ENCODE measurements at regions not wholly inside any gene's neighbourhood (a gene's known extent, or its start where the extent isn't known, plus 50 kb on each side); places are given as distances from the start of the nearest gene placed in this dataset.

- Histone ChIP-seq H3K9me3 (no peaks in the 10 kb centered on the region), H3K27ac (peak overlapping the region; percentile 12 to 32), H3K4me1 (peaks cover 8% of the 10 kb centered on the region in 2 donors), H3K4me3 (no peak overlapping the region), H3K36me3 (no peaks in the 10 kb centered on the region), H3K27me3 (no peaks in the 10 kb centered on the region)
- no peak for TF ChIP-seq CTCF (IDR thresholded peaks at IDR 0.05)
- DNase-seq (ENCODE audit: low spot score in 2 of 2) = peak in 1 of 2 donors; percentile 76
- intact Hi-C loops (cut with DNase I) = no loop called here
These were observed 147.0 kb upstream of the PELI1 start for GRCh38 chr2:64291181-64291580.

GRCh38 chr2:64295326-64296139 lies 151.3 kb upstream of the PELI1 start:
- H3K36me3 ChIP-seq = no peaks in the 10 kb centered on the region
- H3K4me3 ChIP-seq = no peak overlapping the region
- no peak overlapping the region for H3K27ac ChIP-seq
- TF ChIP-seq CTCF (IDR thresholded peaks at IDR 0.05) = no peak
- intact Hi-C loops (cut with DNase I) = no loop called here
- no peaks in the 10 kb centered on the region for H3K27me3 ChIP-seq
- DNase-seq (ENCODE audit: low spot score in 2 of 2) = no peak
- H3K9me3 ChIP-seq = no peaks in the 10 kb centered on the region
- H3K4me1 ChIP-seq = peaks cover 0 to 4% of the 10 kb centered on the region in 2 donors

- no peaks in the 10 kb centered on the region for H3K27me3 ChIP-seq
- no peaks in the 10 kb centered on the region for H3K9me3 ChIP-seq
- no peak overlapping the region for H3K4me3 ChIP-seq
- no peak for DNase-seq (ENCODE audit: low spot score in 2 of 2)
- no peaks in the 10 kb centered on the region for H3K4me1 ChIP-seq
- intact Hi-C loops (cut with DNase I) = no loop called here
- H3K27ac ChIP-seq = no peak overlapping the region
- no peak for TF ChIP-seq CTCF (IDR thresholded peaks at IDR 0.05)
- no peaks in the 10 kb centered on the region for H3K36me3 ChIP-seq
These were observed 151.9 kb upstream of the PELI1 start for GRCh38 chr2:64296140-64296480.

- H3K9me3 ChIP-seq = no peaks in the 10 kb centered on the region
- H3K4me1 ChIP-seq = no peaks in the 10 kb centered on the region
- H3K27me3 ChIP-seq = no peaks in the 10 kb centered on the region
- TF ChIP-seq CTCF (IDR thresholded peaks at IDR 0.05) = no peak
- H3K36me3 ChIP-seq = no peaks in the 10 kb centered on the region
- no peak for DNase-seq (ENCODE audit: low spot score in 2 of 2)
- no peak overlapping the region for H3K4me3 ChIP-seq
- intact Hi-C loops (cut with DNase I) = no loop called here
- no peak overlapping the region for H3K27ac ChIP-seq
These were observed 152.6 kb upstream of the PELI1 start for GRCh38 chr2:64296695-64297346.

- Histone ChIP-seq H3K4me1 (no peaks in the 10 kb centered on the region), H3K9me3 (no peaks in the 10 kb centered on the region), H3K27me3 (no peaks in the 10 kb centered on the region), H3K36me3 (no peaks in the 10 kb centered on the region), H3K4me3 (no peak overlapping the region), H3K27ac (no peak overlapping the region)
- intact Hi-C loops (cut with DNase I) = no loop called here
- no peak for TF ChIP-seq CTCF (IDR thresholded peaks at IDR 0.05)
- no peak for DNase-seq (ENCODE audit: low spot score in 2 of 2)
These were observed 153.9 kb upstream of the PELI1 start for GRCh38 chr2:64298161-64298560.
